ENCODE measurements at regions not wholly inside any gene's neighbourhood (a gene's known extent, or its start where the extent isn't known, plus 50 kb on each side); places are given as distances from the start of the nearest gene placed in this dataset.
"Not testable (repeated sequence)": the region's sequence is repeated elsewhere in the genome, so short reads cannot be mapped to it uniquely, and the experiment has no call there.

GRCh38 chr20:59110607-59111006 is 53.0 kb upstream of the ZNF831 start:
- DNase-seq, result no peak
- TF ChIP-seq, protein P1, sequence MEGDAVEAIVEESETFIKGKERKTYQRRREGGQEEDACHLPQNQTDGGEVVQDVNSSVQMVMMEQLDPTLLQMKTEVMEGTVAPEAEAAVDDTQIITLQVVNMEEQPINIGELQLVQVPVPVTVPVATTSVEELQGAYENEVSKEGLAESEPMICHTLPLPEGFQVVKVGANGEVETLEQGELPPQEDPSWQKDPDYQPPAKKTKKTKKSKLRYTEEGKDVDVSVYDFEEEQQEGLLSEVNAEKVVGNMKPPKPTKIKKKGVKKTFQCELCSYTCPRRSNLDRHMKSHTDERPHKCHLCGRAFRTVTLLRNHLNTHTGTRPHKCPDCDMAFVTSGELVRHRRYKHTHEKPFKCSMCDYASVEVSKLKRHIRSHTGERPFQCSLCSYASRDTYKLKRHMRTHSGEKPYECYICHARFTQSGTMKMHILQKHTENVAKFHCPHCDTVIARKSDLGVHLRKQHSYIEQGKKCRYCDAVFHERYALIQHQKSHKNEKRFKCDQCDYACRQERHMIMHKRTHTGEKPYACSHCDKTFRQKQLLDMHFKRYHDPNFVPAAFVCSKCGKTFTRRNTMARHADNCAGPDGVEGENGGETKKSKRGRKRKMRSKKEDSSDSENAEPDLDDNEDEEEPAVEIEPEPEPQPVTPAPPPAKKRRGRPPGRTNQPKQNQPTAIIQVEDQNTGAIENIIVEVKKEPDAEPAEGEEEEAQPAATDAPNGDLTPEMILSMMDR (IDR thresholded peaks at IDR 0.05), result no peak
- no peak overlapping the region for H3K4me3 Mint-ChIP-seq
- no peaks in the 10 kb centered on the region for H3K36me3 Mint-ChIP-seq (ENCODE audit: low read depth)
- H3K27me3 Mint-ChIP-seq (ENCODE audit: low read depth, poor library complexity), result peaks cover 2% of the 10 kb centered on the region
- H3K9me3 Mint-ChIP-seq, result peaks cover 19% of the 10 kb centered on the region
- peaks cover 12% of the 10 kb centered on the region for H3K4me1 Mint-ChIP-seq
- H3K27ac Mint-ChIP-seq, result no peak overlapping the region

DNA sequence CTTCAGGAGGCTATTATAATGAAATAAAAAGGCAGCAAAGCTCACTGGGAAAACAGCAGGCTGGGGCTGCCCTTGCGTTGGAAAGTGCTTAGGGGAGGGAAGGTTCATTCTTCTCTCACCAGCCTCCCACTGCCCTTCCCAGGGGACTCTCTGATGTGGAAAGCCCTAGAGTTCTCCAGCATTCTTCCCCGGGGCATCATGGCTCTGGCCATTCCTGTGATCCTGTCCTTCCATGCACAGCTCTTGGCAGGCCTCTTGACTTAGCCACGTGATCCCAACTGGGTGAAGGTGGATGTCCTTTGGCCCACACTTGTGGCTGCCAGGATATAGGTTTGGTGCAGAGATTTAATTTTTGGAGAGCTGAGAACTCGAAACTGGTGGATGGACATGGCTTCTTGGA is 58.0 kb upstream of the ZNF831 start:
- Mint-ChIP-seq H3K27me3 (ENCODE audit: low read depth, poor library complexity) (no peaks in the 10 kb centered on the region), H3K36me3 (ENCODE audit: low read depth) (no peaks in the 10 kb centered on the region), H3K4me1 (peaks cover 16% of the 10 kb centered on the region), H3K4me3 (no peak overlapping the region), H3K27ac (no peak overlapping the region), H3K9me3 (no peaks in the 10 kb centered on the region)
- no peak for DNase-seq
- TF ChIP-seq, protein P1 (IDR thresholded peaks at IDR 0.05), result no peak

DNA sequence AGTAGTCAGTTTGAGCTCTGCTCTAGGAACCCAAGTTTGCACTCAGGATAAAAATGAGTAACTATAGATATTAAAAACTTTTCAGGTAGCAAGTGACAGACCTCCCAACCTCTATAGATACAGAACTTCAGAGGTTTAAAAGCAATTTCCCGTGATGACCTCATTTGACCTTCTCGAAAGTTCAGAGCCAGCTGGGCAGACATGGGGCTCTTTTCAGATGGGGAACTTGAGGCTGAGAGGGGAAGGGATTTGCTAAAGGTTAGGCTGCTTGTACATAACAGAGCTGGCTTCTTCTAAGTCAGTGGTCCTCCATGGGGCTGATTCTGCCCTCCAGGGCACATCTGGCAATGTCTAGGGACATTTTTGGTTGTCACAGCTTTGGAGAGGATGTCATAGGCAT is 58.8 kb upstream of the ZNF831 start:
- H3K36me3 Mint-ChIP-seq (ENCODE audit: low read depth), result no peaks in the 10 kb centered on the region
- TF ChIP-seq, protein P1 (IDR thresholded peaks at IDR 0.05), result no peak
- no peak for DNase-seq
- no peaks in the 10 kb centered on the region for H3K27me3 Mint-ChIP-seq (ENCODE audit: low read depth, poor library complexity)
- no peaks in the 10 kb centered on the region for H3K9me3 Mint-ChIP-seq
- no peak overlapping the region for H3K27ac Mint-ChIP-seq
- H3K4me1 Mint-ChIP-seq, result peaks cover 16% of the 10 kb centered on the region
- no peak overlapping the region for H3K4me3 Mint-ChIP-seq

- TF ChIP-seq, protein P1 (IDR thresholded peaks at IDR 0.05), result no peak
- Mint-ChIP-seq H3K9me3 (no peaks in the 10 kb centered on the region), H3K27ac (no peak overlapping the region), H3K4me3 (no peak overlapping the region), H3K36me3 (ENCODE audit: low read depth) (no peaks in the 10 kb centered on the region), H3K27me3 (ENCODE audit: low read depth, poor library complexity) (no peaks in the 10 kb centered on the region), H3K4me1 (peaks cover 16% of the 10 kb centered on the region)
- DNase-seq, result no peak
Measured at GRCh38 chr20:59103573-59103972, 60.0 kb upstream of the ZNF831 start.

GRCh38 chr20:59102841-59103299 is 60.3 kb upstream of the PRELID3B start:
- Mint-ChIP-seq H3K9me3 (no peaks in the 10 kb centered on the region), H3K4me1 (peaks cover 16% of the 10 kb centered on the region), H3K36me3 (ENCODE audit: low read depth) (no peaks in the 10 kb centered on the region), H3K27me3 (ENCODE audit: low read depth, poor library complexity) (no peaks in the 10 kb centered on the region), H3K4me3 (no peak overlapping the region), H3K27ac (no peak overlapping the region)
- TF ChIP-seq, protein P1 (IDR thresholded peaks at IDR 0.05), result no peak
- DNase-seq, result no peak

DNA sequence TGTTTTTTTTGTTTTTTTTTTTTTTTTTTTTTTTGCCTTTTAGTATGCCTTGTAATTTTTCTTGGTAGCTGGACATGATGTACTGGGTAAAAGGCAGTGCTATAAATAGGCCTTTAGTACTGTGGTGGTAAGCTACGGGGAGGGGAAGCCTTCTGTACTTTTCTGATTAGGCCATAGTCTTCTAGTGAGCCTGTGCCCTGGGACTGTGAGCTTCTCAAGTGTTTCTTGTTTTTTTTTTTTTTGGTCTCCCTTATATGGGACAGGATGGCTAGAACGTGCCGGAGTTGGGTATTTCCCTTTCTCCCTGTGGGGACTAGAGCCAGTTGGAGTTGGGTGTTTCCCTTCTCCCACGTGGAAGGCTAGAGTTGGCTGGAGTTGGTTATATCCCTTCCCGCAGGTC is 59.4 kb upstream of the PRELID3B start:
- Mint-ChIP-seq H3K36me3 (ENCODE audit: low read depth) (no peaks in the 10 kb centered on the region), H3K4me1 (peaks cover 16% of the 10 kb centered on the region), H3K27me3 (ENCODE audit: low read depth, poor library complexity) (no peaks in the 10 kb centered on the region), H3K4me3 (no peak overlapping the region), H3K27ac (no peak overlapping the region), H3K9me3 (no peaks in the 10 kb centered on the region)
- no peak for DNase-seq
- TF ChIP-seq, protein P1 (IDR thresholded peaks at IDR 0.05), result no peak

- H3K4me1 Mint-ChIP-seq; H3K4me3 Mint-ChIP-seq; H3K9me3 Mint-ChIP-seq; DNase-seq; H3K27me3 Mint-ChIP-seq (ENCODE audit: low read depth, poor library complexity); H3K36me3 Mint-ChIP-seq (ENCODE audit: low read depth); H3K27ac Mint-ChIP-seq: not testable (repeated sequence)
Measured at GRCh38 chr20:59099864-59100263, 57.3 kb upstream of the PRELID3B start.

Measured in nephron progenitor cell (in vitro differentiated cells).